COLO668 (cell line): ENCODE measurements at regions not wholly inside any gene's neighbourhood (a gene's known extent, or its start where the extent isn't known, plus 50 kb on each side); places are given as distances from the start of the nearest gene placed in this dataset.
"Not testable (repeated sequence)": the region's sequence is repeated elsewhere in the genome, so short reads cannot be mapped to it uniquely, and the experiment has no call there.

Experiments
- DNase-seq: peaks from one replicate; lab custom pipeline; 2025; ENCODE audit not compliant: unreplicated experiment; lab: John Stamatoyannopoulos, UW

DNA sequence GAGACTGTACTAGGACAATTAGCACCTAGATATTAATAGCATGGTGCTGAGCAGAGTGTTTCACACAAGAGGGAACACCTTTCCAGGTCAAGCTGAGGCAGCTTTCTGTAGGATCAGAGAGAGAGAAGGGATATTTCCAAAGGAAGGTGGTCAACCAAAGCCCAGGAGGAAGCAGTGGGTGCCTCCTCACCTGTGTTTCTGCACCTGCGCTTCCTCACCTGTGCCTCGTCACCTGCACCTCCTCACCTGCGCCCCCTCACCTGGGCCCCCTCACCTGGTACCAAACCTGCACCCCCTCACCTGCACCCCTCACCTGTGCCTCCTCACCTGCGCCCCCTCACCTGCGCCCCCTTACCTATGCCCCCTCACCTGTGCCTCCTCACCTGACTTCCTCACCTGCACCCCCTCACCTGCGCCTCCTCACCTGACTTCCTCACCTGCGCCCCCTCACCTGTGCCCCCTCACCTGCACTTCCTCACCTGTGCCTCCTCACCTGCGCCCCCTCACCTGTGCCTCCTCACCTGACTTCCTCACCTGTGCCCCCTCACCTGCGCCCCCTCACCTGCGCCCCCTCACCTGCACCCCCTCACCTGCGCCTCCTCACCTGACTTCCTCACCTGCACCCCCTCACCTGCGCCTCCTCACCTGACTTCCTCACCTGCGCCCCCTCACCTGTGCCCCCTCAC lies 67.9 kb downstream of the TTLL2 start:
- no peak for DNase-seq

- no peak for DNase-seq
These were observed 68.8 kb downstream of the TTLL2 start for GRCh38 chr6:167393731-167394130.

GRCh38 chr6:167394339-167394738 lies 69.5 kb downstream of the TTLL2 start:
- no peak for DNase-seq

DNA sequence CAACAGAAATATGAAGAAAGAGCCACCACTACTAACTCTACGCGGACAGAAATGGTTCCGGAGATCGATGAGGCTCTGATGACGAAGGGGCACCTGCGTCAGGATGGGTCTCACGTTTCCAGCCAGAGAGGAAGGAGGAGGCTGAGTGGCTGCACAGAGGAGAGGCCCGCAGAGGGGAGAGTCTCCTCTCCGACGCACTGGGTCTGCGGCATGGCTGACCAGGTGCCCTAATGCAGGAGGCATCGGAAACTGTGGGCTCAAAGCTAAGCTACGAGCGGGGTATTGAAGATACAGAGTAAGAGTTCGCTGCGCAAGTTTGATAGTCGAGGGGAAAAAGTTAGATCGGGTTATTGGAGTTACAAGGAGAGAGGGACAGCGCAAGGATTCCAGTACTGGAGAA lies 69.9 kb downstream of the TTLL2 start:
- DNase-seq, result no peak

- DNase-seq, result no peak
These were observed 71.3 kb downstream of the TTLL2 start for GRCh38 chr6:167396068-167396658.

GRCh38 chr6:167396659-167397490 lies 72.0 kb downstream of the TTLL2 start:
- DNase-seq, result no peak

- DNase-seq, result no peak
These were observed 72.8 kb downstream of the TTLL2 start for GRCh38 chr6:167397712-167398111.

GRCh38 chr6:167398214-167399050 lies 73.5 kb downstream of the TTLL2 start:
- no peak for DNase-seq

DNA sequence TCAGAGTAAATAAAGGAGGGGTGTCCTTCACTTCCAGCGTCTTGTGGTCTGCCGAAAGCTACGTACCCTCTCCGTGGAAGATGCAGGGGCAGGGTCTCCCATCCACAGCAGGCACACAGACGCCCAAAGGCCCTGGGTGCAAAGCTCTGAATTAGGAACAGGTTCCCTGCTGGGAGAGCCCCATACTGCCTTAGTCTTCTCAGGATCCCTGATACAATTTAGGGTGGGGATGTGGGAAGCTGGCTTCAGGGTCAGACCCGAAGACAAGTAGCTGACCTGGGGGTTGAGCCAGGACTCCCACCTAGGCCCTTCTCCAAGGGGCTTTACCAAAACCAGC lies 74.1 kb downstream of the TTLL2 start:
- no peak for DNase-seq

DNA sequence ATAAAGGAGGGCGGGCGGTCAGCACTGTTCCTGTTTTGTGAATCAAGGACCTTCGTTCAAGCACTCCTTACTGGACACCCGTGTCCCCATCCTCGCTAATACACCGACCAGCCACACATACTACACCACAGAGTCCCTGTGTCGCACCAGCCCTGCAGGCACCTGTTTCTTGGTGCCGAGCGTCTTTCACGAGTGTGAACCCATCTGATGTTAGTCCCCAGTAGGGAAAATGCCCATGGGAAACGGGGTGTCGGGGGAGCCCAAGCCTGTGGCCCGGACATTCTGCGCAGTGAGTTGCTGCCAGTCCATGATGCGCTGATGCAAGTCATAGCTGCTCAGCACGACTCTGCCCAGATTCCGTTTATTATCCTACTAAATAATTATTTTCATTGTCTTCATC lies 74.7 kb downstream of the TTLL2 start:
- DNase-seq, result no peak

DNA sequence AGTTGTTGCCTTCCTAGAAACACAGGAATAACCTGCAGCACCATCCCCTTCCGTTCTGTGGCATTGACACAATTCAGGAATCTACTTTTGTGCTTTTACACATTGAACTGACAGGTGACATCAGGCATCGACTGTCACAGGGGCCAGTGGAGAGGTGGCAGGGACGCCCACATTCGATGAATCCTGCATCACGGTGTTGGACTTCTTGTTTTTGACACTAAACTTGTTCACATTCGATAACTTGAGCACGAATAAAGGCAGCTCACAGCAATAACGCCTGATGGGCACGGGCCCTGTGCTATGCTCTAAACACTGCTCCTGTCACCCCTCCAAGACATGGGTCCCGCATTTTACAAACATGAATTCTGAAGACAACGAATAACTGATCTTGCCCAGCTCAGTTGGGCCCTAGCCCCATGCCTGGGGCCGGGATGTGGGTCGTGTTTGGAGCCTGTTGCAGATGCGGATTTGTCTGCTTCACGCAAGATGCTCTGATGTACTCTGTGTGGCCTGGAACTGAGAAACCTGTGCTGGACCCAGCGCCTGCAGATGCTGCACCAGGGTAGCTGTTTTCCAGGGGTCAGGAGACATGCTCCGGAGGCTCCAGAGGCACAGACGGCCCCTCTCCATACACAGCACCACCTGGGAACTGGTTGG lies 75.7 kb downstream of the TTLL2 start:
- no peak for DNase-seq

DNA sequence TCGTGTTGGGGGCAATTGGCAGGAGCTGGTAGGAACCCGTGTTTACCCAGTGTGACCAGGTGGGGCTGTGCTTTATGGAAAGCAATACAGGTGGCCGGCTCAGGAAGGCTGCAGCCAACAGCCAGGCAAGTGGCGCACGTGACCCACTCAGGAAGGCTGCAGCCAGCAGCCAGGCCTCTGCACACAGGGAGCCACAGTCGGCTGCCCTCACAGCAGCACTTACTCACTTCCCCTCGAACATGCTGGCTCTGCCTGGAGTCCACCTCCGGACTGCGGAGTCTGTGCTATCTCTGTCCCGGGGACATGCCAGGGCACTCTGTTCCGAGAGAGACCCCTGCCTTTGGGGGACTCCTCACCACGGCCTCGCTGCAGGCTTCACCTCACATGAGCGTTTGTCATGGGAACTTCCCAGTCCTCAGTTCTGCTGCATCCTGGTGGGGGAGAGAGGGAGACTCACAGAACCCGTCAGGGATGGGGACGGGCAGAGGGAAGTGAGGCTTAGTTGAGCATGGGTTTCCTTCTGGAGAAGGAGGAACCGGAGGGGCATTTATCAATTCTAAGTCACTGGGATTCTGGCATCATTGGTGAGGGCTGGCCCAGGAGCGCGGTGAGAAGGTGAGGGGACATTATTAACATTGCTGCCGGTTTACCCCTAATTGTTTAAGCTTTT lies 76.8 kb downstream of the TTLL2 start:
- DNase-seq, result peak; percentile 73

GRCh38 chr6:167402195-167402686 lies 77.4 kb downstream of the TTLL2 start:
- DNase-seq, result no peak

DNA sequence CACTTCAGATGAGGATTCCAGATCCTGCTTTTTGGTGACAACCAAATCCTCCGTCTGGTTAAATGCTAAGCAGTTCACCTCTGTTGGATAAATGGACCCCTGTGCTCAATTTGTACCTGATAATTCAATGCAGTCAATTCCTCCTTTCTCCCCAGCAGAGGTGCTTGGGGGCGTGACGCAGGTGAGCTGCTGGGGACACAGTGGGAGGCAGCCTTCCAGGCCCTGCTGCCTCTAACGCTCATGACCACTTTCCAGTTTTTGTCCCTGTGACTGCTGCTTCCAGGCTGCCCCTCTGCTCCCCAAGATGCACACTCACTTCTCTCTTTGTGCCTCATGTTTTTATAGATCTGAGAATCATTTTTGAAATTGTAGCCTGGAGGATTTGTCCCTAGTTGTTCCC lies 78.5 kb downstream of the TTLL2 start:
- DNase-seq, result no peak

GRCh38 chr6:167404385-167405049 lies 79.6 kb downstream of the TTLL2 start:
- DNase-seq, result no peak

DNA sequence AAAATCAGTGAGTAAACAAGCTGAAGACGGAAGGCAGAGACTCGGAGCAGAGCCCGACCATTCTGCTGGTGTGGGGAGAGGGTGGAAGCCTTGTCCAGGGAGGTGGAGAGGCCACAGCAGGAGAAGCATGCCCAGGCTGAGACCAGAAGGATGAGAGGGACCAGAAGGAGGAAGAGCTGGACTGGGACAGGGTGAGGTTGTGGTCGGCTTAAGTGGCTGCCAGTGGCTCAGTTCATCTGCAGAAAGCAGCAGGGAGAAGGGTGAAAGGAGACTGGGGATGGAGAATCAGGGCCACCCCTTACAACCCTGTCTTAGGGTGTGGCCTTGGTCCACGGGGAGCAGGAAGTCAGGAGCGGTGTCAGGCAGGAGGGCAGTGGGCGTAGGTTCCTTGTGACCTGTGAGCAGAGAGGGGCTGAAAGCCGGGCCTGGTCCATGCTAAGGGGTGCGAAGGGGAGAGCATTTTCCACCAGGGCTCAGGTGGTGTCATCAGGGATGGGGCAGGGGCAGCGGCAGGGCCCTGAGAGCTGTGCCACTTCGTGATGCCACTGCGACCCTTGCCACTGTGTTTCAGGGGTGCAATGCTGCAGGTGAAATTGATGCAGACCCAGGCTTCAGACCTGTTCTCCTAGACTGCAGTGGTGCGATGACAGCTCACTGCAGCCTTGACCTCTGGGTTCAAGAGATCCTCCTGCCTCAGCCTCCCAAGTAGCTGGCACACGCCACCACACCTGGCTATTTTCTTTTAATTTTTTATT lies 81.1 kb downstream of the TTLL2 start:
- no peak for DNase-seq

- DNase-seq, result not testable (repeated sequence)
These were observed 81.8 kb downstream of the TTLL2 start for GRCh38 chr6:167406533-167407238.
